Coronary artery (tissue), 2 donors: ENCODE measurements at regions not wholly inside any gene's neighbourhood (a gene's known extent, or its start where the extent isn't known, plus 50 kb on each side); places are given as distances from the start of the nearest gene placed in this dataset.
A peak's percentile ranks its signal among the peaks of the same experiment; 100 is the strongest.

Source experiments
- DNase-seq: peaks from one replicate; pipeline ENCODE4 v3.0.0-alpha.2; 2017; ENCODE audit warnings: low spot score
- H3K27ac ChIP-seq, 2 donors: fragments of 200-600 bp; sonication (generic); one replicate each; pipeline ENCODE4 v1.5.1; 2016 to 2019
- H3K4me3 ChIP-seq: fragments of 200-600 bp; sonication (generic); 2 replicates; pipeline ENCODE4 v1.5.1; 2016; ENCODE audit warnings: mild to moderate bottlenecking, moderate library complexity
- CTCF ChIP-seq: fragments of 200-600 bp; sonication (generic); IDR thresholded peaks from one replicate; pipeline ENCODE4 v1.5.1; 2019; ENCODE audit warnings: antibody characterized with exemption

- no peak for DNase-seq
- H3K27ac ChIP-seq: no peak overlapping the region
- TF ChIP-seq CTCF: no peak
- H3K4me3 ChIP-seq: no peak overlapping the region
Measured at GRCh38 chr1:239322369-239322768, 64.0 kb upstream of the CHRM3 start.

- TF ChIP-seq CTCF: no peak
- no peak overlapping the region for H3K4me3 ChIP-seq
- no peak for DNase-seq
- H3K27ac ChIP-seq: no peak overlapping the region
Measured at GRCh38 chr1:239321877-239322276, 64.5 kb upstream of the CHRM3 start.

- no peak for DNase-seq
- Histone ChIP-seq H3K27ac (no peak overlapping the region), H3K4me3 (no peak overlapping the region)
- TF ChIP-seq CTCF: no peak
Measured at GRCh38 chr1:239317948-239318347, 68.4 kb upstream of the CHRM3 start.

- Histone ChIP-seq H3K27ac (no peak overlapping the region), H3K4me3 (no peak overlapping the region)
- TF ChIP-seq CTCF: no peak
- no peak for DNase-seq
Measured at GRCh38 chr1:239315631-239316217, 70.6 kb upstream of the CHRM3 start.

GRCh38 chr1:239311331-239311730 lies 75.0 kb upstream of the CHRM3 start:
- no peak overlapping the region for H3K27ac ChIP-seq
- DNase-seq: no peak
- TF ChIP-seq CTCF: no peak
- H3K4me3 ChIP-seq: no peak overlapping the region

- no peak for DNase-seq
- no peak overlapping the region for H3K4me3 ChIP-seq
- TF ChIP-seq CTCF: peak; percentile 18
- no peak overlapping the region for H3K27ac ChIP-seq
Measured at GRCh38 chr1:239308701-239309333, 77.6 kb upstream of the CHRM3 start.

- no peak for DNase-seq
- no peak overlapping the region for H3K27ac ChIP-seq
- no peak for TF ChIP-seq CTCF
- H3K4me3 ChIP-seq: no peak overlapping the region
Measured at GRCh38 chr1:239307886-239308285, 78.5 kb upstream of the CHRM3 start.
